ENCODE measurements at regions not wholly inside any gene's neighbourhood (a gene's known extent, or its start where the extent isn't known, plus 50 kb on each side); places are given as distances from the start of the nearest gene placed in this dataset.

- no peak for DNase-seq (ENCODE audit: low read depth in 2 of 2)
These were observed 828.7 kb downstream of the TYW1 start for GRCh38 chr7:67825356-67825755.

DNA sequence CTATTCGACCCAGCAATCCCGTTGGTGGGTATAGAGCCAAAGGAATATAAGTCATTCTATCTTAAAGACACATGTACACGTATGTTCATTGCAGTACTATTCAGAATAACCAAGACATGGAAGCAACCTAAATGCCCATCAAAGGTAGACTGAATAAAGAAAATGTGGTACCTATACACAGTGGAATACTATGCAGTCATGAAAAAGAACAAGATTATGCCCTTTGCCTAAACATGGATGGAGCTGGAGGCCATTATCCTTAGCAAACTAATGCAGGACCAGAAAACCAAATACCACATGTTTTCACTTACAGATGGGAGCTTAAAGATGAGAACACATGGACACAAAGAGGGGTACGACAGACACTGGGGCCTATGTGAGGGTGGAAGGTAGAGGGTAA is 845.3 kb downstream of the TYW1 start:
- no peak for DNase-seq (ENCODE audit: low read depth in 2 of 2)

GRCh38 chr7:67842571-67842970 is 845.9 kb downstream of the TYW1 start:
- DNase-seq (ENCODE audit: low read depth in 2 of 2) = no peak

DNA sequence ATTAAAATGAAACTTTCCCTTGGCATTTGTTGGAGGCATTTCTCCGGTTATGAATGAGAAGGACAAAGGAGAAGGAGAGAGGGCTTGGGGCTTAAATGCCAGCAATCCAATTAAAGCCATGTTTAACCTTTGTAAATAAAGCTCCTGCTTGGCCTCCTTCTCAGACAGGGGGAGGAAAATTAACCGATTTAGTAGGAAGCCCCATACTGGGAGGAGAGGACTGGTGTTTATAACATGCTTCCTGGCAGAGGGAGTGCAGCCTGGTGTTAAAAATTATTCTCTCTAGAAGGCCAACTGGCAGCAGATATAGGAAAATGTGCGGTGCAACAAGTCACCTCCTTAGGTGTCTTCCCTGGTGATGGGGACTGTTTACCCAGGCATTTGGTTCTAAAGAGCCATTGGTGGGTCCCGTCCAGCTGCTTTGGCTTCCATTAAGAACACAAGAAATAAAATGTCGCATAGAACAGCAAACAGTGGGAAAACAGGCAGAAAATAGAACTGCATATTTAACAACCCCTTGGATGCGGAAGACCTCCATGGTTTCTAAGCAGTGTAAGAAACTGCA is 846.5 kb downstream of the TYW1 start:
- no peak for DNase-seq (ENCODE audit: low read depth in 2 of 2)

DNA sequence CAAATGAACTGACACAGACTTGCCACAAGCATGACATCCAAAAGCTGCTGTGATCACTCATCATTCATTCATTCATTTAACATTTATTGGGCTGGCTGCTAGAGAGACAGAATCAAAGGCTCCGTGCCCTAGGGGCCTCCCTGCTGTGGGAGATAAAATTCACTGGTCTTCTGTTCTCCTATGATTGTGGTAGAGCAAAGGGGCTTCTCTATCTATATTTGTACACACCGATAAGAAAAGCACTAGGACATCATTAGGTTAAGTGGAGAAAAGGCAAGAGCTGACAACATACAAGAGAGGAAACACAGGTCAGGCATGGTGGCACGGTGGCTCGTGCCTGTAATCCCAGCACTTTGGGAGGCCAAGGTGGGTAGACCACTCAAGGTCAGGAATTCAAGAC is 847.0 kb downstream of the TYW1 start:
- DNase-seq (ENCODE audit: low read depth in 2 of 2) = no peak

GRCh38 chr7:67847092-67847787 is 850.6 kb downstream of the TYW1 start:
- no peak for DNase-seq (ENCODE audit: low read depth in 2 of 2)

DNA sequence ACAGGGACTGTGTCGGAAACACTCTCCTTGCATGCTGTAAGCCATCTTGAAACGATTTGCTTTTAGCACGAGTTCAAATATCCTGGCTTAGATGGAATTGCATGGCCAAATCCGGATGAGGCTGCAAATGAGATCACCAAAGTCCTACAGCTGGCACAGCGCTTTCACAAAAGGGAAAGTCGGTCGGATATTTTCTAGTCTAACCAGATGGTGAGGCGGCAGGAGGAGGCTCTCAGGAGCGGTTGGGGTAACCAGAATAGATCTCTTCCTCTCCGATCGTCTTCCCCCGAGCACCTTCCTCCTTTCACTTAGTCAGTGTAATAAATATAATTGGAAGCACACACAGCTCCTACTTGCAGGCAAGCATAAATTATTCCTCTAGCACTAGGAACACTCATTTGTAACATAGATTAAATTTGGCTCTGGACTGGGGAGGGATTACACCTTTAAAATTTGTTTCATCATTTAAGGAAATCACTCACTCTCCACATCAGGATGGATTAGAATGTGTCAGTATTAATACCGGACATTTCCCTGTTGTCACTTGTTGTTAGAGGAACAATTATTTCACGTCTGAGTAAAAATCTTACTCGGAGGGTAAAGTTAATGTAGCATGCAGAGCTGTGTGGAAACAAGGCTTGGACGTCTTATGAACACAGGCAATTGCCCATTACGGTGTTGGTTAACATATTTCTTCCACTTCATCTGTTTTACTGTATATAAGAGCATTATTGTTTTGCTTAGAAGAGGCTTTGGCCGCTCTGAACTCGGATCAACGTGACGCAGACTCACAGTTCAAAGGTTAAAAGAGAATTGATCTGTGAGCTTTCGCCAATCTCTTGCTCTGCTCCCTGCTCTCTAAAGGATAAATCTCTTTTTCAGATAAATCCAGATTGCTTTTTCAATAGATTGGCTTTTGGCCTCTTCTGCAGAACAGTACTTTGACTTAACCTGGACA is 857.9 kb downstream of the TYW1 start:
- DNase-seq (ENCODE audit: low read depth in 2 of 2) = no peak

DNA sequence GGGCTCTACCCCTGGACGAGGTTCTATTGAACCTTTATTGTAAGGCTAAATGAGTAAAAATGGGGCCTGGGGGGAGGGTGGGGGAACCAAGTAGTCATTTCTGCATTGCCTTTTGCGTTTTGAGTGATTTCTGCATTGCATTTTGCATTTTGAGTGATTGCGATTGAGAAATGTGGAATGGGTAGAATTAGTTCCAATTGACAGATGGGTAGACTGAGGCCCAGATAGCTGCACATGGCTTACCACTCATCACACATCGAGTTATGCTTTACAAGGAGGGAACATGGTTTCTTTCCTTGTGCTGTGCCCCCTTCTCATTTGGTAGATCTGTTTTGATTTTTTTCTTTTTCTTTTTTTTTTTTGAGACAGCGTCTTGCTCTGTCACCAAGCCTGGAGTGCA is 858.7 kb downstream of the TYW1 start:
- DNase-seq (ENCODE audit: low read depth in 2 of 2) = no peak

DNA sequence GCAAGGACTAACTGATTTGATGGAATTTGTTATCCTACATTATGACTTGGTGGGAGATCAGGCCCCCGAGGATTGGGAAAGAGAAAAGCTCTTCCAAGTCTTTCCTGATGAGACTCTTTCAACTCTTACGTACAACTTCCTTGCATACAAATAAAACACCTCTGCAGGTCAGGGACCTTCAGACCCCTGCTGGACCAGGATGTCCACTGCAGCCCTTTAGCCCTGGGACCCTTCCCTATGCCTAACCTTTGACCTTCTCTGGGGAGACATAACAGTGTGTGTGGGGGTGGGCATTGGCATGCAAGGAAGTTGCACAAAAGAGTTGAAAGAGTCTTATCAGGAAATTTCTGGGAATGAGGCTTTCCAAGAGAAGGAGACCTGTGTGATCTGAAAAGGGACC is 859.4 kb downstream of the TYW1 start:
- DNase-seq (ENCODE audit: low read depth in 2 of 2) = no peak

DNA sequence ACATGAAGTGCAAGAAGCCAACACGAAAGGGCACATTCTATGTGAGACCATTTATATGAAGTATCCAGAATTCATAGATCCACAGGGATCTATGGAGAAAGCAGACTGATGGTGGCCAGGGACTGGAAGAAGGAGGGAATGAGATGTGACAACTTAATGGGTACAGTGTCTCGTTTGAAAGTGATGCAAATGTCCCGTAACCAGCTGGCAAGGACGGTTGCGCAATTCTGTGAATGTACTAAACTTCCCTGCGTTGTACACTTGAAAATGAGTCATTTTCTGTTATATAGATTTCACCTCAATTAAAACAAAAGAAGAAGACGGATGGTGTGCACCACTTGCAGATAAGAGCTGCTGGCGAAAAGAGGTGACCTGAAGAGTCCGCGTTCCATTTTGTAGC is 861.1 kb downstream of the TYW1 start:
- no peak for DNase-seq (ENCODE audit: low read depth in 2 of 2)

- DNase-seq (ENCODE audit: low read depth in 2 of 2) = no peak
These were observed 862.3 kb downstream of the TYW1 start for GRCh38 chr7:67858931-67859330.

- no peak for DNase-seq (ENCODE audit: low read depth in 2 of 2)
These were observed 867.3 kb downstream of the TYW1 start for GRCh38 chr7:67863911-67864310.

- no peak for DNase-seq (ENCODE audit: low read depth in 2 of 2)
These were observed 869.4 kb downstream of the TYW1 start for GRCh38 chr7:67866054-67866453.

GRCh38 chr7:67866812-67867211 is 870.2 kb downstream of the TYW1 start:
- no peak for DNase-seq (ENCODE audit: low read depth in 2 of 2)

DNA sequence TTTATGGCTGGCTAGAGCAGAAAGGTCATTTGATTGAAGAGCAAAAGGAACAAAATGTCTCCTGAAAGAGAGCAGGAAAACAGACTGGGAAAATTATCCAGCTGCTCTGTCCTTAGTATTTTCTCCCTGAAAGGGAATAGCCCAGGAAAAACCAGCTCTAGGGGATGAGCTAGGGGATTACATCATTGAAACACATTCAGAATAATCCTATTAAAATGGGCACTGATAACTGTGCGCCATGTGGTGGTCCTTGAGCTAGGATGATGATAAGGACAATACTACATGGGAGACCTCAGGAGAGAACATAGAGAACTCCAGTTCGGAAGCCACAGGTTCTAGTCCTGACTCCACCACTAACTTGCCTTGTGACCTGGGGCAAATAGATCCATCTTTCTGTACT is 873.8 kb downstream of the TYW1 start:
- no peak for DNase-seq (ENCODE audit: low read depth in 2 of 2)

DNA sequence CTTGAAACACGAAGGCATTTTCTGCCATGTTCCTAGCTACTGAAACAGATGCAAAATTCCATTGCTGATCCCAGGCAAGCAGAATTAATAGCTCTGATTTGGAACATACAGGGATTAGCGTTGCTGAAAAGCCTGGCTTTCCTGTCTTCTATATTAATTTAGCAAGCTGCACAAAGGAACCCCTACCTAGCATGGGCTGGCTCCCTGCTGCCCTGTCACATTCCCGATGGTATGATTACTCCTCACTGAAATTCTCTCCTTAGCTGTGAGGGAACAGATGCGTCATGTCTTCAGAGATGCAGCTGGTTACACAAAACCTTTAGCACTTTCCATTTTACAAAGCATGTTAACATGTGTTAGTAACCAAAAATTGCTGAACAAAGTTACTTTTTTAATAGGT is 878.9 kb downstream of the TYW1 start:
- DNase-seq (ENCODE audit: low read depth in 2 of 2) = no peak

- no peak for DNase-seq (ENCODE audit: low read depth in 2 of 2)
These were observed 882.2 kb downstream of the TYW1 start for GRCh38 chr7:67878808-67879207.

DNA sequence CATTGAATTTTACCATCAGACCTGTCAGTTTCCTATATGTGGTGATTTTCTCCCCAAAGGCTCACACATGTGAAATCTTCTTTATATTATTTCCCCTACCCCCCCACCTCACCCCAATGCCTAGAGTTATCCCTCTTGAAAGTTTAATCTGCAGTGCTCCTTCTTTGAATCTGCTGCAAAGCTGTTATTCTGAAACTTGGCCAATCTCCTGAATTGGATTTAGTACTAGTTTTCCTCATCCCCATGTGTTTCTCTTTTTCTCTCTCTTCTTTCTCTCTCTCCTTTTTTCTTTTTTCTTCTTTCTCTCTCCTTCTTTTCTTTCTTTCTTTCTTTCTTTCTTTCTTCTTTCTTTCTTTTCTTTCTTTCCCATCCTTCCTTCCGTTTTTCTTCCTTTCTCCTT is 886.2 kb downstream of the TYW1 start:
- no peak for DNase-seq (ENCODE audit: low read depth in 2 of 2)

GRCh38 chr7:67890316-67890715 is 893.7 kb downstream of the TYW1 start:
- DNase-seq (ENCODE audit: low read depth in 2 of 2) = no peak

DNA sequence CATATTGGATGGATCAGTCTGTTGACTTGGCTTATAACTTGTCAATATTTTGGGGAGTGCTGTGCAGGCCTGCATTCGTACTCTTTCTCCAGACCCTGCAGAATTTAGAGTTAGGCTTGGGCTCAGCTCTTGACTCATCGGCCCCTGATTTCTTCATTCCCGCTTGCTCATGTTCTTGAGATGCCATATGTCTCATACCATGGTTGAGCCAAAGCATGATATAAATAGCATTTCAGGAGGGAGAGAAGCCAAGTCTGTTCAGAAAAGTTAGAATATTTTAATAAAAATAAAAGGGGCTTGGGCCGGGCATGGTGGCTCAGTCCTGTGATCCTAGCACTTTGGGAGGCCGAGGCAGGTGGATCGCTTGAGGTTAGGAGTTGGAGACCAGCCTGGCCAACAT is 898.1 kb downstream of the TYW1 start:
- no peak for DNase-seq (ENCODE audit: low read depth in 2 of 2)

DNA sequence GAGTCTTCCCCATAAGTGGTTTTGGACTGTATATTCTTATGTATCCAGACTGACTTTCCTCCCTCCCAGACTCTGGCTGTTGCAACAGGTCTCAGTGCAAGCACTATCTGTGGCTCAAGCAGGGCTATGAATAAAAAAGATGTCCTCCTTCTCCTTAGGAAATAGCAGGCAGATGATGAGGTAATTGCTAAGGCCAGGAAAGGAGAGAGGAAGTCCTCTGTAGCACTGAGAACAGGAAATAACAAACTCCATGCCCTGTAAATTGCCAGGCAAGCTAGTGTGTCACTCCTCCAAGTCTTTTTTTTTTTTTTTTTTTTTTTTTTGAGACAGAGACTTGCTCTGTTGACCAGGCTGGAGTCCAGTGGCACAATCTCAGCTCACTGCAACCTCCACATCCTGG is 900.1 kb downstream of the TYW1 start:
- no peak for DNase-seq (ENCODE audit: low read depth in 2 of 2)

DNA sequence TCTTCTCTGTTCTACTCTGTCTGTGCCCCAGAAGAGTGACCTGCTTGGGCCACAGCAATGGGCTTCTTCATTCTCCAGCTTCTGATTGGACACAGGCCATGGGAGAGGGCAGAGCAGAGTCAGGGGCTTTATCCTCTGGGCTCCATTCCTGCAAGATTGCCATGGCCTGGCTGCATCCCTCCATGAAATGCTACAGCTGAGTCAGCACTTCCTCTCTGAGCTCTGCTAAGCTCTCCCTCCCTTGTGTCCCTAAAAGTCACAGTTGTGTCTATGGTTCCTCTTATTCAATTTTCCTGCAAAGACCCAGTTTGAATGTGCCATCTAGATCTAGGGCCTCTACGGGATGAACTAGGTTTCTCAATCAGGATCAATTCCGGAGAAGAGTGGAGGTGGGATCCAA is 903.8 kb downstream of the TYW1 start:
- no peak for DNase-seq (ENCODE audit: low read depth in 2 of 2)
